Astrocyte (in vitro differentiated cells and primary cell): ENCODE measurements at regions not wholly inside any gene's neighbourhood (a gene's known extent, or its start where the extent isn't known, plus 50 kb on each side); places are given as distances from the start of the nearest gene placed in this dataset.

Experiments
- EZH2 ChIP-seq: IDR thresholded peaks from 2 replicates; pipeline ENCODE4 v1.6.1; 2012; ENCODE audit warnings: mild to moderate bottlenecking, low read length, inconsistent platforms; ENCODE audit not compliant: insufficient read depth
- TF ChIP-seq, protein P1 (sequence below): IDR thresholded peaks from 2 replicates; pipeline ENCODE4 v1.5.1; 2011; ENCODE audit warnings: low read depth, mild to moderate bottlenecking, inconsistent platforms, low read length, moderate library complexity; ENCODE audit not compliant: insufficient read depth

DNA sequence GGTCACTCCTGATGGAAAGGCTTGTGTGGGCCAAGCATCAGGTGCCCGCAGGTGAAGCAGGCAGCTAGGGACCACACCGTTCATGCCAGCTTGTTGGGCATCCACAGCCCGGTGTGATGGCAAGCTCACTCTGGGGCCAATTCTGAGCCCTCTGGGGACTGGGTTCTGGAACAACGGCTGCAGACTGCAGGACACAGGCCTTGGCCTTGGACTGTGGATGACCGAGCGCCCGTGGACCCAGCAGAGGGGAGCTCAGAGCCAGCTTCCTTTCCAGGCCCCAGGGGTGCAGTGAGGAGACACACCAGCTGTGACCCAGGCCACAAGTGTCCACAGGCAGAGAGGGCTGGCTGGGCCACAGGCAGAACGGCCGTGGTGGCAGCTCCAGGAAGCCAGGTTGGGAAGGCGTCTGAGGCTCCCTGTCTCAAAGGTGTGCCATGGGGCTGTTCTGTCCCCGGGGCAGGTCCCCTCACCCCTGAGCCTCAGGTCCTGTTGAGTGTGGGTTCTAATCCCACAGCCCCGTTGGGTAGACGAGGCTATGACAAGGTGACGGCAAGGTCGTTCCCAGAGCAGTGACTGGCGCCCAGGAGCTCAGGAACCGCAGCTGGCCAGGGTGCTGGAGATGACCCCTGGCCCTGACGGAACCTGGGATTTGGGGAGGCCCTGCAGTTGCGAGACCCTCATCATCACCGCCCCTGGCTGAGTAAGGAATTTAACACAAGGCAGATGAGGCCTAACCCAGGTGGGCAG is 1079.4 kb downstream of the BRD1 start:
- TF ChIP-seq, protein P1, sequence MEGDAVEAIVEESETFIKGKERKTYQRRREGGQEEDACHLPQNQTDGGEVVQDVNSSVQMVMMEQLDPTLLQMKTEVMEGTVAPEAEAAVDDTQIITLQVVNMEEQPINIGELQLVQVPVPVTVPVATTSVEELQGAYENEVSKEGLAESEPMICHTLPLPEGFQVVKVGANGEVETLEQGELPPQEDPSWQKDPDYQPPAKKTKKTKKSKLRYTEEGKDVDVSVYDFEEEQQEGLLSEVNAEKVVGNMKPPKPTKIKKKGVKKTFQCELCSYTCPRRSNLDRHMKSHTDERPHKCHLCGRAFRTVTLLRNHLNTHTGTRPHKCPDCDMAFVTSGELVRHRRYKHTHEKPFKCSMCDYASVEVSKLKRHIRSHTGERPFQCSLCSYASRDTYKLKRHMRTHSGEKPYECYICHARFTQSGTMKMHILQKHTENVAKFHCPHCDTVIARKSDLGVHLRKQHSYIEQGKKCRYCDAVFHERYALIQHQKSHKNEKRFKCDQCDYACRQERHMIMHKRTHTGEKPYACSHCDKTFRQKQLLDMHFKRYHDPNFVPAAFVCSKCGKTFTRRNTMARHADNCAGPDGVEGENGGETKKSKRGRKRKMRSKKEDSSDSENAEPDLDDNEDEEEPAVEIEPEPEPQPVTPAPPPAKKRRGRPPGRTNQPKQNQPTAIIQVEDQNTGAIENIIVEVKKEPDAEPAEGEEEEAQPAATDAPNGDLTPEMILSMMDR: no peak
- TF ChIP-seq EZH2: no peak
